GM12873 (cell line): ENCODE measurements at regions not wholly inside any gene's neighbourhood (a gene's known extent, or its start where the extent isn't known, plus 50 kb on each side); places are given as distances from the start of the nearest gene placed in this dataset.

Experiments
- TF ChIP-seq, protein P1 (sequence below): IDR thresholded peaks from 2 replicates; pipeline ENCODE4 v1.5.1; 2012; ENCODE audit warnings: low read depth, mild to moderate bottlenecking, moderate library complexity, low read length, control low read depth; ENCODE audit not compliant: insufficient read depth; ENCODE audit errors: missing control alignments

DNA sequence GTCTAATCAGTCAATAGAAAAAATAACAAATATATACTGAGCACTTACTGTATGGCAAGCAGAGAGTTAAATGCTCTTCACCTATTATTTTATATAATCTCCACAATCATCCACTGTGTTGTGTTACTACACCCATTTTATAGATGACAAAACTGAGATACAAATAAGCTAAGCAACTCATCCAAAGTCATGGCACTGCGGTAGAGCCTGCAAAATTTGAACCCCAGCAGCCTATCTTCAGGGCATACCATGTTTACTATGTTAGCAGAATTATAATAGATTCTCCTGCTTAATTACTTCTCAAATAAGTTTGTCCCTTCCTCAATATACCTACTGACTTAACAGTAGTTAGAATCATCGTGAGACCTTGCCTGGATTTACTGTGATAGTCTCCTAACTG lies 53.6 kb upstream of the PCED1B start:
- TF ChIP-seq, protein P1, sequence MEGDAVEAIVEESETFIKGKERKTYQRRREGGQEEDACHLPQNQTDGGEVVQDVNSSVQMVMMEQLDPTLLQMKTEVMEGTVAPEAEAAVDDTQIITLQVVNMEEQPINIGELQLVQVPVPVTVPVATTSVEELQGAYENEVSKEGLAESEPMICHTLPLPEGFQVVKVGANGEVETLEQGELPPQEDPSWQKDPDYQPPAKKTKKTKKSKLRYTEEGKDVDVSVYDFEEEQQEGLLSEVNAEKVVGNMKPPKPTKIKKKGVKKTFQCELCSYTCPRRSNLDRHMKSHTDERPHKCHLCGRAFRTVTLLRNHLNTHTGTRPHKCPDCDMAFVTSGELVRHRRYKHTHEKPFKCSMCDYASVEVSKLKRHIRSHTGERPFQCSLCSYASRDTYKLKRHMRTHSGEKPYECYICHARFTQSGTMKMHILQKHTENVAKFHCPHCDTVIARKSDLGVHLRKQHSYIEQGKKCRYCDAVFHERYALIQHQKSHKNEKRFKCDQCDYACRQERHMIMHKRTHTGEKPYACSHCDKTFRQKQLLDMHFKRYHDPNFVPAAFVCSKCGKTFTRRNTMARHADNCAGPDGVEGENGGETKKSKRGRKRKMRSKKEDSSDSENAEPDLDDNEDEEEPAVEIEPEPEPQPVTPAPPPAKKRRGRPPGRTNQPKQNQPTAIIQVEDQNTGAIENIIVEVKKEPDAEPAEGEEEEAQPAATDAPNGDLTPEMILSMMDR = no peak

DNA sequence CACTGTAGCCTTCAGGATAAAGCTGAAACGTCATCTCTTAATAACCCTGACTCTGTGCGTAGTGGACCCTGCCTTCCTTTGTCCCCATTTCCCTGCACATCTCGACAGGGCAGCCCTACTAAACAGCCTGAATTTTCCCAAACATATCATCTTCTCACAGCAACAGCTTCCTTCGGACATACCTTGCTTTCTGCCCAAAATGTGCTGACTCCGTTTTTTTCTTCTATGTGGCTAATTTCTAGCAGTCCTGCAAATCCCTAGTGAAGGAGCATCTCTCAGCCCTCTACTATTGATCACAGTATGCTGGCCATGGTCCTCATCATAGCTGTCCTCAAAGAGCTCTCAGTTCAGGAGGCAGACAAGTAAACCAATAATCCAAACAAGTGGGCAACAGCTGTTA lies 53.1 kb upstream of the PCED1B start:
- TF ChIP-seq, protein P1 = no peak
